Neural crest cell (in vitro differentiated cells): ENCODE measurements at regions not wholly inside any gene's neighbourhood (a gene's known extent, or its start where the extent isn't known, plus 50 kb on each side); places are given as distances from the start of the nearest gene placed in this dataset.

Experiments used
- DNase-seq: peaks from one replicate; pipeline ENCODE4 v3.0.0; 2021; ENCODE audit warnings: low read depth, mixed read lengths, low spot score
- H3K27ac Mint-ChIP-seq: one replicate; pipeline ENCODE4 v1.8.0; 2021; ENCODE audit warnings: mild to moderate bottlenecking, mixed read lengths; ENCODE audit not compliant: unreplicated experiment
- H3K27me3 Mint-ChIP-seq: 2 replicates; pipeline ENCODE4 v1.8.0; 2021; ENCODE audit warnings: low read depth, mild to moderate bottlenecking, mixed read lengths
- H3K36me3 Mint-ChIP-seq: 2 replicates; pipeline ENCODE4 v1.8.0; 2021; ENCODE audit warnings: low read depth, mild to moderate bottlenecking, mixed read lengths
- H3K4me1 Mint-ChIP-seq: 2 replicates; pipeline ENCODE4 v1.8.0; 2021; ENCODE audit warnings: mixed read lengths
- H3K4me3 Mint-ChIP-seq: one replicate; pipeline ENCODE4 v1.8.0; 2021; ENCODE audit warnings: mild to moderate bottlenecking, mixed read lengths
- H3K9me3 Mint-ChIP-seq: 2 replicates; pipeline ENCODE4 v1.8.0; 2021; ENCODE audit warnings: mixed read lengths
- TF ChIP-seq, protein P1 (sequence below): fragments of 200-600 bp; sonication (generic); conservative IDR thresholded peaks from 2 replicates; pipeline ENCODE4 v1.5.0; 2021; ENCODE audit warnings: antibody characterized with exemption, mild to moderate bottlenecking

DNA sequence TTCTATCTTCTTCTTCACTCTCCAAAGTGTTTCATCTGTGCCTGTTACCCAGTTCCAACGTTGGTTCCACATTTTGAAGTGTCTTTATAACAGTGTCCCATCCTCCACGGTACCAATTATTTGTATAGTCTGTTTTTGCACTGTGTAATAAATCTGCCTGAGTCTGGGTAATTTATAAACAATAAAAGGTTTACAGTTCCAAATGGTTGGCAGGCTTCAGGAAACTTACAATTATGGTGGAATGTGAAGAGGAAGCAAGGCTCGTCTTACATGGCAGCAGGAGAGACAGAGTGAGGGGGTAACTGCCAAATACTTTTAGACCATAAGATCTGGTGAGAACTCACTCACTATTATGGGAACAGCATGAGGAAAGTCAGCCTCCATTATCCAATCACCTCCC, 465.4 kb upstream of the CDH9 start:
- TF ChIP-seq, protein P1, sequence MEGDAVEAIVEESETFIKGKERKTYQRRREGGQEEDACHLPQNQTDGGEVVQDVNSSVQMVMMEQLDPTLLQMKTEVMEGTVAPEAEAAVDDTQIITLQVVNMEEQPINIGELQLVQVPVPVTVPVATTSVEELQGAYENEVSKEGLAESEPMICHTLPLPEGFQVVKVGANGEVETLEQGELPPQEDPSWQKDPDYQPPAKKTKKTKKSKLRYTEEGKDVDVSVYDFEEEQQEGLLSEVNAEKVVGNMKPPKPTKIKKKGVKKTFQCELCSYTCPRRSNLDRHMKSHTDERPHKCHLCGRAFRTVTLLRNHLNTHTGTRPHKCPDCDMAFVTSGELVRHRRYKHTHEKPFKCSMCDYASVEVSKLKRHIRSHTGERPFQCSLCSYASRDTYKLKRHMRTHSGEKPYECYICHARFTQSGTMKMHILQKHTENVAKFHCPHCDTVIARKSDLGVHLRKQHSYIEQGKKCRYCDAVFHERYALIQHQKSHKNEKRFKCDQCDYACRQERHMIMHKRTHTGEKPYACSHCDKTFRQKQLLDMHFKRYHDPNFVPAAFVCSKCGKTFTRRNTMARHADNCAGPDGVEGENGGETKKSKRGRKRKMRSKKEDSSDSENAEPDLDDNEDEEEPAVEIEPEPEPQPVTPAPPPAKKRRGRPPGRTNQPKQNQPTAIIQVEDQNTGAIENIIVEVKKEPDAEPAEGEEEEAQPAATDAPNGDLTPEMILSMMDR, result no peak
- Mint-ChIP-seq H3K9me3 (peaks cover 7% of the 10 kb centered on the region), H3K27me3 (no peaks in the 10 kb centered on the region), H3K27ac (no peak overlapping the region), H3K36me3 (no peaks in the 10 kb centered on the region), H3K4me3 (no peak overlapping the region), H3K4me1 (no peaks in the 10 kb centered on the region)
- DNase-seq, result no peak

DNA sequence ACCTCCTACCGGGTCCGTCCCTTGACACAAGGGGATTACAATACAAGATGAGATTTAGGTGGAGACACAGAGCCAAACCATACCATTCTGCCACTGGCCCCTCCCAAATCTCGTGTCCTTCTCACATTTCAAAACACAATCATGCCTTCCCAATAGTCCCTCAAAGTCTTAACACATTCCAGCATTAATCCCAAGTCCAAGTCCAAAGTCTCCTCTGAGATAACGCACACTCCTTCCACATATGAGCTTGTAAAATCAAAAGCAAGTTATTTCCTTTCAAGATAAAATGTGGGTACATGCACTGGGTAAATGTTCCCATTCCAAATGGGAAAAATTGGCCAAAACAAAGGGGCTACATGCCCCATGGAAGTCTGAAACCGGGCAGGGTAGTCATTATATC, 463.9 kb upstream of the CDH9 start:
- Mint-ChIP-seq H3K4me1 (no peaks in the 10 kb centered on the region), H3K27ac (no peak overlapping the region), H3K4me3 (no peak overlapping the region), H3K36me3 (no peaks in the 10 kb centered on the region), H3K9me3 (peaks cover 7% of the 10 kb centered on the region), H3K27me3 (no peaks in the 10 kb centered on the region)
- no peak for DNase-seq
- TF ChIP-seq, protein P1, result no peak

DNA sequence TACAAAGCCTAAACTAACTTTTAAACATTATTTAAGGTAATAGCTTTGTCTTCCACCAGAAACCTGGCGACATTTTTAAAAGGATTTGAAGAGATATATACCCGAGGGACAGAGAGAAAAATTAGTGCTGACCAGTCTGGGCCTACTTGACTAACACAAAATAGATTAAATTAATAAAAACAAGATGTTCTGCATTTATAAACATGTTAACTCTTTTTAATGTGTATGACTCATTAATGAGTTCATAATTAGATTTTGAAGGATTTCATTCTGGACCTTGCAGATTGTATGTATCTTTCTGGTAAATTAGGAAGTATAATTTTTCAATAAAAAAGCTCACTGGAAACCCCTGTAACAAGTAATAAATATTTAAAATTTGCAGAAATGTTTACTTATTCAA, 459.1 kb upstream of the CDH9 start:
- Mint-ChIP-seq H3K4me3 (no peak overlapping the region), H3K36me3 (no peaks in the 10 kb centered on the region)

DNA sequence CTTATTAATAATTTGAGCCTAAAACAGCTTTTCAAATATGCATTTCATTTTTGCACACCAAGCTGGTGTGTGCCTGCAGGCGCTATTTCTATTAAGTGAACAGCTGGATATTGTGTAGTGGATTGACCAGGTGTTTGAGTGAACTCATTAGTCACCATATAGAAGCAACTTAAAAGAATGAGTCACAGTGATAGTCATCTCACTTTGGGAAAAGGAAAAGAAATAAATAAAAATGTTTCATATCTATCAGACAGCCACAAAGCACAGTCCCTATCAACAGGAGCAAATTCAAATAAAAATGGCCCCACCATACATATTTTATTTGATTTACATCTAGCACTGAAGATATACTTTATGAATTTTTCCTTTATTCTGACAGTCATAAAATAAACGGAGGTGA, 456.5 kb upstream of the CDH9 start:
- Mint-ChIP-seq H3K36me3 (no peaks in the 10 kb centered on the region), H3K27ac (no peak overlapping the region), H3K4me3 (no peak overlapping the region), H3K27me3 (no peaks in the 10 kb centered on the region), H3K4me1 (no peaks in the 10 kb centered on the region), H3K9me3 (peaks cover 13% of the 10 kb centered on the region)
- DNase-seq, result no peak
- TF ChIP-seq, protein P1, result no peak

More for the DNA sequence above, 459.1 kb upstream of the CDH9 start:
- Mint-ChIP-seq H3K27ac (no peak overlapping the region), H3K4me1 (no peaks in the 10 kb centered on the region), H3K9me3 (peaks cover 11% of the 10 kb centered on the region), H3K27me3 (no peaks in the 10 kb centered on the region)
- no peak for DNase-seq
- TF ChIP-seq, protein P1, result no peak

DNA sequence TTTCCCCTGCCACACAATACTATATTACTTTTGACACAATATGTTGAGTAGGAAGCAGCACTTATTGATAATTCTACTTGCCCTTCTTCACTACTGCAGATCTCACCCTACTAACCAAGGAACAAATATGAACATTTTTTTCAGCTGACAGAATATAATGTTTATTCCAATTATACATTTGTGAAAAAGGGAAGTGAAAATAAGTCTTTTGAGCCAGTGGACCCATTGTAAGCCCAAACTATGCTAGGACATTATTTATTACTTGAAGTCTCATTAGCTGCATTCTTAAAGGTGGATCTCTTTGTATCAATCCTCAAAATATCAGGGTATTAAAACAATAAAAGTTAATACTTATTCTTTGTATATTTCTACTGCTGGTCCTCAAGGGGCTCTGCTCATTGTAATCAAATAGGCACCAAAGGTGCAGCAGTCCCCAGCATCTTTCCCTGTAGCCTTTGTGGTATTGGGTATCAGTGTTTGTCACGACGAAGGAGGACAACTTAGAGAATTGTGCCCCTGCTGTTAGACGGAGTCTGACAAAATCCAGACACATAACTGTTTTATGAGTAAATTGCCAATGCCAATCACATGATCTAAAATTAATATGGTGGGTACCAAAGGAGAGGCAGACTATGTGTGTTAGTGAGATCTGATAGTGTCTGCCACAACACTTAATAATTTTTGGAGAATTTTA, 453.5 kb upstream of the CDH9 start:
- H3K27ac Mint-ChIP-seq, result no peak overlapping the region
- TF ChIP-seq, protein P1, result no peak
- H3K4me1 Mint-ChIP-seq, result no peaks in the 10 kb centered on the region
- DNase-seq, result no peak
- H3K36me3 Mint-ChIP-seq, result peaks cover 3% of the 10 kb centered on the region
- no peak overlapping the region for H3K4me3 Mint-ChIP-seq
- H3K27me3 Mint-ChIP-seq, result no peaks in the 10 kb centered on the region
- peaks cover 13% of the 10 kb centered on the region for H3K9me3 Mint-ChIP-seq
